DND-41 (cell line): ENCODE measurements at regions not wholly inside any gene's neighbourhood (a gene's known extent, or its start where the extent isn't known, plus 50 kb on each side); places are given as distances from the start of the nearest gene placed in this dataset.

Experiments used
- ATAC-seq: fragments of 200-7000 bp; cut with Tn5 transposase; 3 replicates; pipeline ENCODE4 v1.9.1; 2021; ENCODE audit warnings: low read depth; ENCODE audit not compliant: insufficient read depth
- DNase-seq: peaks from one replicate; pipeline ENCODE4 v3.0.0-alpha.2; 2020
- H2AFZ ChIP-seq: 2 replicates; pipeline ENCODE4 v1.6.0; 2012; ENCODE audit warnings: low read depth, low read length
- H3K27ac ChIP-seq: 2 replicates; pipeline ENCODE4 v1.5.1; 2012; ENCODE audit warnings: low read length, inconsistent platforms
- H3K27me3 ChIP-seq: fragments of 200-600 bp; sonication (generic); 2 replicates; pipeline ENCODE4 v1.6.0; 2012; ENCODE audit warnings: low read length, mild to moderate bottlenecking, inconsistent platforms; ENCODE audit not compliant: insufficient read depth, poor library complexity
- H3K36me3 ChIP-seq: 2 replicates; pipeline ENCODE4 v1.5.1; 2012; ENCODE audit warnings: low read length, inconsistent platforms; ENCODE audit not compliant: insufficient read depth
- H3K4me1 ChIP-seq: 2 replicates; pipeline ENCODE4 v1.5.1; 2012; ENCODE audit warnings: mild to moderate bottlenecking, low read length; ENCODE audit not compliant: insufficient read depth
- H3K4me2 ChIP-seq: 2 replicates; pipeline ENCODE4 v1.6.0; 2012; ENCODE audit warnings: mild to moderate bottlenecking, moderate library complexity, low read length, inconsistent platforms; ENCODE audit not compliant: insufficient read depth
- H3K4me3 ChIP-seq, 2 experiments: fragments of 200-600 bp in 1 of 2; shearing (Covaris generic) in 1 of 2; 2 replicates each; pipeline ENCODE4 v1.5.1; 2012 to 2016; ENCODE audit warnings: inconsistent platforms in 2 of 2, low read length in 2 of 2, mild to moderate bottlenecking in 2 of 2, low read depth in 1 of 2, moderate library complexity in 1 of 2
- H3K79me2 ChIP-seq: 2 replicates; pipeline ENCODE4 v1.6.0; 2012; ENCODE audit warnings: low read length, inconsistent platforms; ENCODE audit not compliant: insufficient read depth
- H3K9ac ChIP-seq: 2 replicates; pipeline ENCODE4 v1.6.0; 2012; ENCODE audit warnings: low read depth, mild to moderate bottlenecking, inconsistent platforms, low read length, moderate library complexity
- H3K9me3 ChIP-seq: 2 replicates; pipeline ENCODE4 v1.5.1; 2012; ENCODE audit warnings: low read length, moderate library complexity, mild to moderate bottlenecking, inconsistent platforms; ENCODE audit not compliant: insufficient read depth, severe bottlenecking
- H4K20me1 ChIP-seq: 2 replicates; pipeline ENCODE4 v1.6.0; 2012; ENCODE audit warnings: low read length; ENCODE audit not compliant: insufficient read depth
- CTCF ChIP-seq: IDR thresholded peaks from 2 replicates; pipeline ENCODE4 v1.5.1; 2012; ENCODE audit warnings: borderline replicate concordance, low read length, moderate library complexity, mild to moderate bottlenecking; ENCODE audit not compliant: poor library complexity, severe bottlenecking; ENCODE audit errors: extremely low read depth
- EZH2 ChIP-seq: IDR thresholded peaks from 3 replicates; pipeline ENCODE4 v1.6.1; 2012; ENCODE audit warnings: borderline replicate concordance, low read depth, mild to moderate bottlenecking, moderate library complexity, low read length, inconsistent platforms; ENCODE audit not compliant: severe bottlenecking

GRCh38 chr17:70336411-70336810, 167.1 kb downstream of the KCNJ2 start:
- Histone ChIP-seq H3K4me1 (no peaks in the 10 kb centered on the region), H3K79me2 (no peaks in the 10 kb centered on the region), H3K4me3 (no peak overlapping the region), H3K9ac (no peak overlapping the region), H3K36me3 (no peaks in the 10 kb centered on the region), H4K20me1 (no peaks in the 10 kb centered on the region), H3K27me3 (no peaks in the 10 kb centered on the region), H3K4me2 (no peak overlapping the region), H3K9me3 (no peaks in the 10 kb centered on the region), H3K27ac (no peak overlapping the region), H2AFZ (no peak overlapping the region)
- ATAC-seq (no peak), DNase-seq (no peak)
- TF ChIP-seq CTCF (no peak), EZH2 (no peak)

GRCh38 chr17:70338946-70339354, 169.6 kb downstream of the KCNJ2 start:
- no peak for DNase-seq
- Histone ChIP-seq H3K27ac (no peak overlapping the region), H3K4me1 (no peaks in the 10 kb centered on the region), H3K36me3 (no peaks in the 10 kb centered on the region), H3K4me3 (no peak overlapping the region), H2AFZ (no peak overlapping the region), H3K9ac (no peak overlapping the region), H3K4me2 (no peak overlapping the region), H3K9me3 (no peaks in the 10 kb centered on the region), H4K20me1 (no peaks in the 10 kb centered on the region), H3K27me3 (no peaks in the 10 kb centered on the region), H3K79me2 (no peaks in the 10 kb centered on the region)
- ATAC-seq: no peak
- TF ChIP-seq CTCF: no peak
- TF ChIP-seq EZH2: no peak

- H3K9ac ChIP-seq: no peak overlapping the region
- H3K27ac ChIP-seq: no peak overlapping the region
- no peak overlapping the region for H3K4me3 ChIP-seq
- H3K4me2 ChIP-seq: no peak overlapping the region
- no peaks in the 10 kb centered on the region for H3K4me1 ChIP-seq
- no peaks in the 10 kb centered on the region for H3K27me3 ChIP-seq
- H3K9me3 ChIP-seq: no peaks in the 10 kb centered on the region
- no peak overlapping the region for H2AFZ ChIP-seq
- H3K36me3 ChIP-seq: no peaks in the 10 kb centered on the region
- H3K79me2 ChIP-seq: no peaks in the 10 kb centered on the region
- DNase-seq (no peak), ATAC-seq (no peak)
- no peak for TF ChIP-seq CTCF
- no peak for TF ChIP-seq EZH2
- no peaks in the 10 kb centered on the region for H4K20me1 ChIP-seq
Observed at GRCh38 chr17:70343114-70343513, 173.8 kb downstream of the KCNJ2 start.

- ATAC-seq (no peak), DNase-seq (no peak)
- H3K4me1 ChIP-seq: no peaks in the 10 kb centered on the region
- no peaks in the 10 kb centered on the region for H3K79me2 ChIP-seq
- H3K27me3 ChIP-seq: no peaks in the 10 kb centered on the region
- H3K9ac ChIP-seq: no peak overlapping the region
- TF ChIP-seq CTCF (no peak), EZH2 (no peak)
- H3K36me3 ChIP-seq: no peaks in the 10 kb centered on the region
- no peaks in the 10 kb centered on the region for H4K20me1 ChIP-seq
- H3K4me3 ChIP-seq: no peak overlapping the region
- no peak overlapping the region for H3K4me2 ChIP-seq
- H3K9me3 ChIP-seq: no peaks in the 10 kb centered on the region
- no peak overlapping the region for H3K27ac ChIP-seq
- H2AFZ ChIP-seq: no peak overlapping the region
Observed at GRCh38 chr17:70344386-70345060, 175.2 kb downstream of the KCNJ2 start.
